ENCODE measurements at regions not wholly inside any gene's neighbourhood (a gene's known extent, or its start where the extent isn't known, plus 50 kb on each side); places are given as distances from the start of the nearest gene placed in this dataset.

GRCh38 chr2:4415171-4415570, 711.8 kb downstream of the DCDC2C start:
- no peak overlapping the region for H3K27ac Mint-ChIP-seq

GRCh38 chr2:4415810-4416413, 712.5 kb downstream of the DCDC2C start:
- DNase-seq (no peak), ATAC-seq (no peak)
- H3K4me1 Mint-ChIP-seq, result no peaks in the 10 kb centered on the region
- no peak overlapping the region for H3K4me3 Mint-ChIP-seq
- H3K27ac Mint-ChIP-seq, result no peak overlapping the region
- no peaks in the 10 kb centered on the region for H3K36me3 Mint-ChIP-seq (ENCODE audit: low read depth)
- no peaks in the 10 kb centered on the region for H3K27me3 Mint-ChIP-seq
- peaks cover 27% of the 10 kb centered on the region for H3K9me3 Mint-ChIP-seq

More at GRCh38 chr2:4415171-4415570, 711.8 kb downstream of the DCDC2C start:
- ATAC-seq, result no peak
- H3K4me3 Mint-ChIP-seq, result no peak overlapping the region
- no peaks in the 10 kb centered on the region for H3K27me3 Mint-ChIP-seq
- no peaks in the 10 kb centered on the region for H3K4me1 Mint-ChIP-seq
- H3K36me3 Mint-ChIP-seq (ENCODE audit: low read depth), result no peaks in the 10 kb centered on the region
- H3K9me3 Mint-ChIP-seq, result peaks cover 27% of the 10 kb centered on the region
- DNase-seq, result no peak

- DNase-seq (no peak), ATAC-seq (no peak)
- Mint-ChIP-seq H3K27me3 (no peaks in the 10 kb centered on the region), H3K27ac (no peak overlapping the region), H3K4me3 (no peak overlapping the region), H3K36me3 (ENCODE audit: low read depth) (no peaks in the 10 kb centered on the region), H3K4me1 (no peaks in the 10 kb centered on the region), H3K9me3 (peaks cover 26% of the 10 kb centered on the region)
Observed at GRCh38 chr2:4416431-4416830, 713.1 kb downstream of the DCDC2C start.

GRCh38 chr2:4417771-4418170, 714.4 kb downstream of the DCDC2C start:
- DNase-seq (no peak), ATAC-seq (no peak)
- Mint-ChIP-seq H3K36me3 (ENCODE audit: low read depth) (no peaks in the 10 kb centered on the region), H3K27ac (no peak overlapping the region), H3K4me3 (no peak overlapping the region), H3K27me3 (no peaks in the 10 kb centered on the region), H3K9me3 (peaks cover 17% of the 10 kb centered on the region), H3K4me1 (no peaks in the 10 kb centered on the region)

GRCh38 chr2:4420032-4420431, 716.7 kb downstream of the DCDC2C start:
- Mint-ChIP-seq H3K4me1 (no peaks in the 10 kb centered on the region), H3K27ac (no peak overlapping the region), H3K9me3 (peaks cover 17% of the 10 kb centered on the region), H3K36me3 (ENCODE audit: low read depth) (no peaks in the 10 kb centered on the region), H3K4me3 (no peak overlapping the region), H3K27me3 (no peaks in the 10 kb centered on the region)
- DNase-seq (no peak), ATAC-seq (no peak)

GRCh38 chr2:4424153-4424552, 720.8 kb downstream of the DCDC2C start:
- H3K9me3 Mint-ChIP-seq, result peaks cover 6% of the 10 kb centered on the region
- H3K4me3 Mint-ChIP-seq, result no peak overlapping the region
- no peaks in the 10 kb centered on the region for H3K36me3 Mint-ChIP-seq (ENCODE audit: low read depth)
- no peak overlapping the region for H3K27ac Mint-ChIP-seq
- DNase-seq (no peak), ATAC-seq (no peak)
- no peaks in the 10 kb centered on the region for H3K27me3 Mint-ChIP-seq
- no peaks in the 10 kb centered on the region for H3K4me1 Mint-ChIP-seq

GRCh38 chr2:4427083-4427482, 723.7 kb downstream of the DCDC2C start:
- Mint-ChIP-seq H3K27ac (no peak overlapping the region), H3K9me3 (peaks cover 6% of the 10 kb centered on the region), H3K4me1 (no peaks in the 10 kb centered on the region), H3K36me3 (ENCODE audit: low read depth) (no peaks in the 10 kb centered on the region), H3K27me3 (no peaks in the 10 kb centered on the region), H3K4me3 (no peak overlapping the region)
- DNase-seq (no peak), ATAC-seq (no peak)

- DNase-seq, result no peak
- H3K27me3 Mint-ChIP-seq, result no peaks in the 10 kb centered on the region
Observed at GRCh38 chr2:4445821-4446220, 742.4 kb downstream of the DCDC2C start.

GRCh38 chr2:4454907-4455306, 751.5 kb downstream of the DCDC2C start:
- no peaks in the 10 kb centered on the region for H3K36me3 Mint-ChIP-seq (ENCODE audit: low read depth)
- no peak for ATAC-seq
- peaks cover 20% of the 10 kb centered on the region for H3K9me3 Mint-ChIP-seq
- no peaks in the 10 kb centered on the region for H3K27me3 Mint-ChIP-seq
- no peak for DNase-seq
- no peak overlapping the region for H3K4me3 Mint-ChIP-seq
- H3K27ac Mint-ChIP-seq, result no peak overlapping the region
- H3K4me1 Mint-ChIP-seq, result no peaks in the 10 kb centered on the region

More at GRCh38 chr2:4445821-4446220, 742.4 kb downstream of the DCDC2C start:
- Mint-ChIP-seq H3K4me3 (no peak overlapping the region), H3K27ac (no peak overlapping the region), H3K36me3 (ENCODE audit: low read depth) (no peaks in the 10 kb centered on the region), H3K9me3 (peaks cover 4% of the 10 kb centered on the region), H3K4me1 (no peaks in the 10 kb centered on the region)
- no peak for ATAC-seq

- H3K27me3 Mint-ChIP-seq, result no peaks in the 10 kb centered on the region
- no peak for DNase-seq
- no peak overlapping the region for H3K27ac Mint-ChIP-seq
- no peak for ATAC-seq
- H3K4me3 Mint-ChIP-seq, result no peak overlapping the region
- no peaks in the 10 kb centered on the region for H3K4me1 Mint-ChIP-seq
- peaks cover 20% of the 10 kb centered on the region for H3K9me3 Mint-ChIP-seq
- no peaks in the 10 kb centered on the region for H3K36me3 Mint-ChIP-seq (ENCODE audit: low read depth)
Observed at GRCh38 chr2:4455486-4456155, 752.2 kb downstream of the DCDC2C start.

GRCh38 chr2:4464634-4465266, 761.4 kb downstream of the DCDC2C start:
- no peak for ATAC-seq
- H3K27ac Mint-ChIP-seq, result no peak overlapping the region

GRCh38 chr2:4465671-4466070, 762.3 kb downstream of the DCDC2C start:
- no peaks in the 10 kb centered on the region for H3K27me3 Mint-ChIP-seq
- H3K36me3 Mint-ChIP-seq (ENCODE audit: low read depth), result no peaks in the 10 kb centered on the region
- H3K4me1 Mint-ChIP-seq, result no peaks in the 10 kb centered on the region
- no peak for DNase-seq
- H3K27ac Mint-ChIP-seq, result no peak overlapping the region
- H3K9me3 Mint-ChIP-seq, result peaks cover 9% of the 10 kb centered on the region
- ATAC-seq, result no peak
- no peak overlapping the region for H3K4me3 Mint-ChIP-seq

More at GRCh38 chr2:4464634-4465266, 761.4 kb downstream of the DCDC2C start:
- DNase-seq, result no peak
- H3K36me3 Mint-ChIP-seq (ENCODE audit: low read depth), result no peaks in the 10 kb centered on the region
- no peaks in the 10 kb centered on the region for H3K27me3 Mint-ChIP-seq
- peaks cover 7% of the 10 kb centered on the region for H3K9me3 Mint-ChIP-seq
- no peak overlapping the region for H3K4me3 Mint-ChIP-seq
- no peaks in the 10 kb centered on the region for H3K4me1 Mint-ChIP-seq

- no peak overlapping the region for H3K4me3 Mint-ChIP-seq
Observed at GRCh38 chr2:4475618-4476017, 772.2 kb downstream of the DCDC2C start.

GRCh38 chr2:4483050-4483449, 779.7 kb downstream of the DCDC2C start:
- H3K4me3 Mint-ChIP-seq, result no peak overlapping the region
- H3K36me3 Mint-ChIP-seq (ENCODE audit: low read depth), result no peaks in the 10 kb centered on the region
- no peak for DNase-seq
- no peak overlapping the region for H3K27ac Mint-ChIP-seq
- no peaks in the 10 kb centered on the region for H3K4me1 Mint-ChIP-seq
- peaks cover 32% of the 10 kb centered on the region for H3K9me3 Mint-ChIP-seq
- no peak for ATAC-seq
- no peaks in the 10 kb centered on the region for H3K27me3 Mint-ChIP-seq

More at GRCh38 chr2:4475618-4476017, 772.2 kb downstream of the DCDC2C start:
- Mint-ChIP-seq H3K4me1 (no peaks in the 10 kb centered on the region), H3K36me3 (ENCODE audit: low read depth) (no peaks in the 10 kb centered on the region), H3K9me3 (peaks cover 25% of the 10 kb centered on the region), H3K27me3 (no peaks in the 10 kb centered on the region), H3K27ac (no peak overlapping the region)
- no peak for DNase-seq
- ATAC-seq, result no peak

- Mint-ChIP-seq H3K9me3 (peaks cover 29% of the 10 kb centered on the region), H3K4me1 (no peaks in the 10 kb centered on the region), H3K4me3 (no peak overlapping the region), H3K36me3 (ENCODE audit: low read depth) (no peaks in the 10 kb centered on the region), H3K27me3 (no peaks in the 10 kb centered on the region), H3K27ac (no peak overlapping the region)
- ATAC-seq (no peak), DNase-seq (no peak)
Observed at GRCh38 chr2:4486971-4487370, 783.6 kb downstream of the DCDC2C start.
